Fibroblast of lung (primary cell): ENCODE measurements at regions not wholly inside any gene's neighbourhood (a gene's known extent, or its start where the extent isn't known, plus 50 kb on each side); places are given as distances from the start of the nearest gene placed in this dataset.

Source experiments
- EZH2 ChIP-seq: IDR thresholded peaks from 2 replicates; pipeline ENCODE4 v1.5.1; 2012; ENCODE audit warnings: low read length, control low read depth, mild to moderate bottlenecking; ENCODE audit errors: missing control alignments
- TF ChIP-seq, protein P1 (sequence below), 2 donors: IDR thresholded peaks in 1 of 2; conservative IDR thresholded peaks in 1 of 2; 1 replicate in 1 of 2; 2 replicates in 1 of 2; pipeline ENCODE4 v1.5.1; 2011 to 2012; ENCODE audit warnings: low read length in 2 of 2, control low read depth in 1 of 2, inconsistent platforms in 1 of 2, low read depth in 1 of 2, mild to moderate bottlenecking in 1 of 2

DNA sequence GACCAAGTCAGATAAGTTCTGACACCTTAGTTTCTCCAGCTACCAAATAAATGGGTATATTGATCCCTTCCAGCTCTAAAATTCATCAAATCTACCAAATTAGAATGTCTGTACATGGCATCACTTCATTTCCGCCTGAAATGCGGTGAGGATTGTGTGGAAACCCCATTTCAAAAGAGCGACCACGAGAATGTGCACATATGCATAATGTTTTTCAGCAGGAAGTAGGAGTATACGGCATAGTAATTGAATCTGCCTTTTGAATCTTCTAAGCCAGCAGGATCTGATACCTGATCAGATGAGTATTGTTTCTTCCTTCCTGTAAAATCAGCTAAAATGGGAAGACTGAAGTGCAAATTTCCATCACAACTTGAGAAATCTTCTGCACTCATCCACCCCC, 418.6 kb downstream of the TMEM38B start:
- TF ChIP-seq, protein P1, sequence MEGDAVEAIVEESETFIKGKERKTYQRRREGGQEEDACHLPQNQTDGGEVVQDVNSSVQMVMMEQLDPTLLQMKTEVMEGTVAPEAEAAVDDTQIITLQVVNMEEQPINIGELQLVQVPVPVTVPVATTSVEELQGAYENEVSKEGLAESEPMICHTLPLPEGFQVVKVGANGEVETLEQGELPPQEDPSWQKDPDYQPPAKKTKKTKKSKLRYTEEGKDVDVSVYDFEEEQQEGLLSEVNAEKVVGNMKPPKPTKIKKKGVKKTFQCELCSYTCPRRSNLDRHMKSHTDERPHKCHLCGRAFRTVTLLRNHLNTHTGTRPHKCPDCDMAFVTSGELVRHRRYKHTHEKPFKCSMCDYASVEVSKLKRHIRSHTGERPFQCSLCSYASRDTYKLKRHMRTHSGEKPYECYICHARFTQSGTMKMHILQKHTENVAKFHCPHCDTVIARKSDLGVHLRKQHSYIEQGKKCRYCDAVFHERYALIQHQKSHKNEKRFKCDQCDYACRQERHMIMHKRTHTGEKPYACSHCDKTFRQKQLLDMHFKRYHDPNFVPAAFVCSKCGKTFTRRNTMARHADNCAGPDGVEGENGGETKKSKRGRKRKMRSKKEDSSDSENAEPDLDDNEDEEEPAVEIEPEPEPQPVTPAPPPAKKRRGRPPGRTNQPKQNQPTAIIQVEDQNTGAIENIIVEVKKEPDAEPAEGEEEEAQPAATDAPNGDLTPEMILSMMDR (conservative IDR thresholded peaks at IDR 0.05 in 1 of 2, IDR thresholded peaks at IDR 0.05 in 1 of 2; ENCODE audit: low read depth in 1 of 2, low read length in 2 of 2), result no peak
- no peak for TF ChIP-seq EZH2
